HG03108 (cell line): ENCODE measurements at regions not wholly inside any gene's neighbourhood (a gene's known extent, or its start where the extent isn't known, plus 50 kb on each side); places are given as distances from the start of the nearest gene placed in this dataset.

ENCODE experiments used
- ATAC-seq: cut with Tn5 transposase; IDR thresholded peaks from one replicate; pipeline ENCODE4 v1.9.1; 2021; ENCODE audit warnings: moderate library complexity; ENCODE audit not compliant: unreplicated experiment

DNA sequence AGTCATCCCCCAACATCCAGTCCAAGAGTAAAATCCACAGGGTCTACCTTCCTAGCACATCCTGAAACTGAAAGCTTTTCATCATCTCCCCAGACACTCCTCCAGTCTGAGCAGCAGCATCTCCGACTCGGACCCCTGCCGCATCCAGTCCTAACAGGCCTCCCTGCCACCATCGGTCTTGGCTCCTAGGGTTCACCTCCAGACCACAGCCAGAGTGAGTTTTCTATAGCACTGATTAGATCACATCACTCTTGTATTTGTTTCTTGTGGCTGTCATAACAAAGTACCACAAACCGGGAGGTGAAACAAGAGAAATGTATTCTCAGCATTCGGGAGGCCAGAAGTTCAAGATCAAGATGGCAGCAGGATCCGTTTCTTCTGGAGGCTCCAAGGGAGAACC, 187.8 kb downstream of the TOMM20 start:
- ATAC-seq = no peak

DNA sequence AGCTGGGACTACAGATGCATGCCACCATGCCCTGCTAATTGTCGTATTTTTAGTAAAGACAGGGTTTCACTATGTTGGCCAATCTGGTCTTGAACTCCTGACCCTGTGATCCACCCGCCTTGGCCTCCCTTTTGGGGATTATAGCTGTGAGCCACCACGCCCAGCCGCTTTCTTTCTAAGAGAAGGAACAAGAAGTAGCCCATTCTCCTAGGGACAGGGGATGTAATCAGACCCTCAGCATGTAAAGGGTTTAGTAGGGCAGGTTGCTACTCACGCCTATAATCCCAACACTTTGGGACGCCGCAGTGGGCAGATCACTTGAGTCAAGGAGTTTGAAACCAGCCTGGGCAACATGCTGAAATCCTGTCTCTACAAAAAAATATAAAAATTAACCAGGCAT, 189.7 kb downstream of the TOMM20 start:
- ATAC-seq = no peak

DNA sequence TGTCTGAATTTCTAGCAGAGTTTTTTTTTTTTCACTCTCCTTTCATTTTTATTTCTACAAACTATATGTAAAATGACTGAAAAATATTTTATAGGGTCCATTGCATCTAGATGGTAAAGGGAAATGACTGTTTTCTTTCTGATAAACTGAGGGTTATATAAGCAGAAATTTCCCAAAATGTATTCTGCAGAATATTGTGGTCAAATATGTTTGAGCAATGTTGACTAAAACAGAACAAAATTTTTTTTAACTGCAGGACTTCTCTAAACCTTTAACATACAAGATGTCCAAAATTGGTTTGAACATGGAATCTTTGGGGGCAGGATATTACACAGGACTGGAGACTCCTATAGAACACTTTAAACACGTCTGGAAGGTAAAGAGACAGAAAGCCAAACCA, 190.5 kb downstream of the TOMM20 start:
- no peak for ATAC-seq

DNA sequence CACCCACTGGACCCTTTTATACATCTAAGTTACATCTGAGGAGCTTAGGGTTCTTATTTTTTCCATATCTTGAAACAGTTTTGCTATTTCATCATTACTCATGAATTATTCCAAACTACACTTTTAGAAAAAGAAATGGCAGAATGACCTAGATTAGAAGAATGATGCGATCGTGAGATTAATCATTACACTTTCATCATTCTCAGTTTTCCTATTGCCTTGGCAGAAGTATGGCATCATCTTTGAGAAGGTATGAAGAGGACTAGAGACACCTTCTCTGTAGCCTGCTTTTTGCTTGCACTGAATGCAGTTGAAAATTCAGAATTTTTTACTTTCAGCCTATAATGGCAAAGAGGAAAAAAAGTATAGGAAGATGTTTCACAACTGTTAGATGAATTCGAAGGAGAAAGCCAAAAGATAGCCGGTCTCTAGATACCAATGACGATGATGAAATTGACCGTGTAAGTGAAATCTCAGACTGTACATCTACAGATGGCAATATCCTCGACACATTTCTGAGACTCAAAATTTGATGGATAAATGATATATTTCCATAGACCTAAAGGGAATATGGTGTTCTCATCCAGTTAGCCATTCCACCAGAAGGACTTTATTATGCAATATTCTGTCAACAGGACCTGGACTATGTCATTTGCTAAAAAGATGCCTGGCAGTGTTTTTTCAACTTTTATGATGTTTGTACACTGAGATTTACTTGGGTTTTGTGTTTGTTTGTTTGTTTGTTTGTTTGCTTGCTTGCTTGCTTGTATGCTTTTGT, 191.8 kb downstream of the TOMM20 start:
- no peak for ATAC-seq

DNA sequence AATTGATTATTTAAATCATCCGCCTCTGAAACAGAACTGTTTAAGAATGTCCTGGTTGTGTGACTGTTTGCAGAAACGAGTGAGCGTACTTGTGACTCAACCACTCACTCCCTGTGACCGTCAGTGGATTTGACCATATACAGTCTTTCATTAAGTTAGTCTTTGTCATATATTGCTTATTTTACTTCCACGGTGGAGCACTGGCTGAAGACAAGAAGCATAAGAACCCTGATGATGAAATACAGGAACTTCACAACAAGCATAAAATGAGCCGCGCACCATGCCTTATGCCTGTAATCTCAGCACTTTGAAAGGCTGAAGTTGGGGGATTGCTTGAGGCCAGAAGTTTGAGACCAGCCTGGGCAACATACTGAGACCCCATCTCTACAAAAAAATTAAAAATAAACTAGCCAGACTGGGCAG, 194.0 kb downstream of the TOMM20 start:
- no peak for ATAC-seq

DNA sequence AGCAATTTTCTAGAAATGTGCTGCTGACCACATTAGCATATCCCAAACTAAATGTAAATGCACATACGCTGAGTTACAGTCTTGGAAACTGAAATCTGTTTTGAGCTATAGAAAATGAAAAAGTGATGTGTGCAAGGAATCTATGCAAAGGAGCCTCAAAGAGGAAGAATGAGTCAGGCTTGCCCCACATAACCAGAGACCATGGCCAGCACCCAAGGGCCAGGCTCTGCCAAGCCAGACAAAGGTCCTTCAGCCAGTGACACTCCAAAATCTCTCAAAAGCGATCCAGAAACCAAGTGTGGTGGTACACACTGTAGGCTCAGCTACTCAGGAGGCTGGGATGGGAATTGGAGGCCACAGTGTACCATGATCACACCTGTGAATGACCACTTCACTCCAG, 195.2 kb downstream of the TOMM20 start:
- peak; percentile 90 for ATAC-seq

DNA sequence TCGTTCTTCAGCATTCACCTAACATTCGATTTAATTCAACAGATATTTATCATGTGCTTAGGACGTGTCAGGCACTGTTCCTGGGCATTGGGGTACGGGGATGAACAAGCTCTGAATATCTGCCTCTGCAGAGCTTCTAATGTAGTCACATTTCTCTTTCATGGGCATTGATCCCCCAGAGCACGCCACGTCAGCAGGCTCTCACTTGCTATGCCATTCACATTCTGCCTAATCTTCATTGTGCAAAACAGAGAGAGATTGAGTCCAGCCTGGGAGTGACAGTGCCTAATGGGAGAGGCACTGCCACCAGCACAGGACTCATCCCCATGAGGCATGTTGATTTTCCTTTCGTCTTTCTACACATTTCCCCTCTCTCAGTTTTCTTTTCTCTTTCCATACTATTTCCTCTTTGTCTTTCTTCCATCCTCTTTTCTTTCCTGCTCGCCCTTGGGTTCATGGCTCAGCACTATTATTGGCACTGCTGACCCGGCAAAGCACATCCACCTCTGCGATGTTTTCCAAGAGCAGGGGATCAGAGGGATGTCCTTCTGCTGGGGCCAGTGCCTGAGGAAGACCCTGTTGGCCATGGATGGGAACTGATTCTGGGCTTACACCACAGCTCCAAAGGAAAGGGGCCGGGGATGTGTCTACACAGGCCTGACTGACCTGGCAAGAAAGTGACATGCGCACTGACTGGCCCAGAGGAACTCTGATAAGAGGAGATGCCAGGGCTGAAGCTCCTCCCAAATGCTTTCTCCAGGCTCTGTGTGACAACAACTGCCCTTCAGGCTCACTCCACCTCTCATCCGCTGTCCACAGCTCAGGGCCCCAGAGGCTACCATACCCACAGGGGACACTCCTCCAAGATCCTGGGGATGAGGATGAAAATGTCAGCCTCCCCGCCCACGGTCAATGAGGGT, 195.9 kb downstream of the TOMM20 start:
- ATAC-seq = peak; percentile 14

DNA sequence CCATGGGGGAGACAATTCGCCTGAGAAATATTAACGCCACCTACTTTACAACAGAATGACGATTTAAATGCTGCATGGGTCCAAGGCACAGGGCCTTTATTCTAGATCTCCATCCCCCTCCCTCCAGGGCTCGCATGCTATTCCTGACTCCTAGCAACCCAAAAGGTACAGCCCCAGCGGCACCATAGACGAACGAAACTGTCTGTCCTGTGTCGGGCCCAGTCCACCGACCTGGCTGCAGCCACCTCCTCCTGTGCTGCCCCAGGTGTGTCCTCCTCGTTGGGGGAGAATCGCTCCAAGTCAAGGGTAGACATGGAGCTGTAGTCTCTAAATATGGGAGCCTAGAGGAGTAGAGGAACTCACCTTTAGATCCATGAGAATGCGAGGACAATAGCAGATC, 196.5 kb downstream of the TOMM20 start:
- ATAC-seq = no peak

DNA sequence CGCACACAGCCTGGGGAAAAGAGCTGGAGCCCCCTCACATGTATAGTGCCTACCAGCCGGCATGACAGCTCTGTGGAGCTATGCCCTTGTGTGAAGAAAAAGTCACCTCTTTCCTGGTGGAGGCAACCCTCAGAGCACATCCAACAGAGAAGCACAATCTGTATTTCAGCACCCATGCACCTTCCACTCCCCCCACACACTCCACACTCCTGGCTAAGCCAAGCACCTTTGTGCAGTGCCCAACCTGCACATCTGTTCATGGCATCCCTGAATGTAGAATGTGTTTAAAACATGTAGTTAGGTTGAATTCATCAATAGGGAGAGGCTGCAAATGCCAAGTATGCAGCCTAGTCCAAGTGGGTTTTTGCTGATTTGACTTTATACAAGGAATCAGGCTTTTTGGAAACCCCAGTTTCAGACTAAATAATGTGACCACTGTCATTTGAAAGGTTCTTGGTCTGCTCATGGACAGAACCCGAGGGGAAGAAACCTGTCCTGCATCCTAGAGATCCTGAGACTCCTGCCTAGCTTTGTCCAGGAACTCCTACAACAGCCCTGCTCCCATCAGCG, 197.1 kb downstream of the TOMM20 start:
- no peak for ATAC-seq

DNA sequence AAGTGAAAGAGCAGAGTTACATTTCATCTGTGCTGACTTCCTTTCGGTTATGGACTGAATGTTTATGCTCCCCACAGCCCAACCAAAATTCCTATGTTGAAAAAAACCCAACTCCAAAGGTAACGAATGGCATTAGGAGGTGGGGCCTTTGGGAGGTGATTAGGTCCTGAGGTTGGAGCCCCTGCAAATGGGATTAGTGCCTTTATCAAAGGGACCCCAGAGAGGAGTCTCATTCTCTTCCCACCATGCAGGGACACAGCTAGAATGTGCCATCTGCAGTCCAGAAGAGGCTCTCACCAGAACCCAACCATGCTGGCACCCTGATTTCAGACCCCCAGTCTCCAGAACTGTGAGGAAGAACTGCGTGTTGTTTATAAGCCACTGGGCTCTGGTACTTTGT, 199.3 kb downstream of the TOMM20 start:
- ATAC-seq = no peak

DNA sequence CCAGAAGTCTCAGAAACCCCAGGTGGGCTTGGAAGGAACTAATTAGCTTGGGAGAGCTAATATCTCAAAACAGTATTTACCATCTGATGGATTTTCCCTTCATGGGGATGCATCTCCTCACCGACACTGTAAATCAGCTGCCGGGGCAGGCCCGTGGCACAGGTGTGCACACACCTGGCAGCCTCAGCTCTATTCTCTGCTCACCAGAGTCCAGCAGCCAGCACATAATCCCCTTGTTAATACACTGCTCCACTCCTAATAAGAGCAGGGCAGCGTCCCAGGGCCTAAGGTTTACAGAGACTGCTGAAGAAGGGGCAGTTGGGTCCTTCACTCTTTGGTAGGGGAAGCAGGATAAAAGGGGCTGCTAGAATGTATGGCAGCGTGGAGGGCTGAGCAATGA, 200.0 kb downstream of the TOMM20 start:
- ATAC-seq = no peak

DNA sequence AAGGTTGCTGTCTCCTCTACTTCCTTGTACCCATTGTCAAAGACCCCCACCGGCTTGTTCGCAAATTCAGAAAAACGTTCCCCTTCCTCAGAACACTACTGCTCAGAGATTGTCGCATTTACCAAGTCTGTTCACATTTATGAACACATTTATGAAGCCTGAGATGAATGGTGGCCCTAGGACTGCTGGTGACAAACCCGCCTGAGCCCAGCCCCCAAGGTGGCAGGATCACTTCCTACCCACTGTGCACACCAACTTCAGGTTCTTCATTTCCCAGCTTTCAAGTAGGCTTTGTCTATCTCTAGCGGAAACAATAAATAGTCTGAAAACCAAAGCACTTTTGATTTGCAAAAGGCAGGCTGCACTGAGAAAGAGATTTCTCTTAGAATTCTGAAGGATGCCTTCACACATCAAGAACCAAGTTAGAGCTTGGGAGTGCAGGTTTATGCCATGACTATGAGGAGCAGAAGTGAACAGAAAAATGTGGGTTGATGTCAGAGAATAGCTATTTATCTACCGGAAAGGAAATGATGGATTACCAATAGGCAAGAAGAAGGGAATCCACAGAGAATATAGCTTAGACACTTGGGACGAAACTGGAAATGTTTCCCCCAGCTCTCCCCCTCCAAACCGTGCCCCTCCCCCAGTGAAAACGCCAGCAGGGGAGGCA, 200.5 kb downstream of the TOMM20 start:
- no peak for ATAC-seq

DNA sequence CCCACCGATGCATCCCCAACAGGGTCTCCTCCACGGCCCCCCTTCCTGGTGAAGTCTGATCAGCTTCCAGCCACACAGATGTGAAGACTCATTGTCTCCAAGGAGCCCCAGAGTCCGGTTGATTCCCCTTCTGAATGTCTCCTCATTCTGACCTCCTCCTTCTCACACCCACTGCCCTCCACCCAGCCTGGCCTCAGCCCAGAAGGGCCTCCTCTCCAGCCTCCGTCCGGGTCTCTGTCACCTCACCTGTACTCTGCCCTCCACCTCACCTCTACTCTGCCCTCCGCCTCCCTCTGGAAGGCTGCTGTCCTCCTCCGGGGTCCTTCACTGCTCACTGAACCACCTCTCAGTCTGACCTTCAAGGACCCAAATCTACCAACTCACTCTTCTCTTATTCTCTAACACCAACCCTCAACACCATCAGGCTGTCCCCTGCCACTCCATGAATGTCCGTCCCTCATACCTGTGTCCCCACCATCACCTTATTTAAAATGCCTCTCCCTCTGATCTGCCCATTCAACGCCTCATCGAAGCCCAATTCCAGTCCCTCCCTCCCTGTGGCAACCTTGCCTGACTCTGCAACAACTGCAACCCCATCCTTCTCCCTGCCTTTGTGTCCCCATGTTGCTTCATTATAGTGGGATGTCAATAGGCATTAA, 201.2 kb downstream of the TOMM20 start:
- no peak for ATAC-seq

DNA sequence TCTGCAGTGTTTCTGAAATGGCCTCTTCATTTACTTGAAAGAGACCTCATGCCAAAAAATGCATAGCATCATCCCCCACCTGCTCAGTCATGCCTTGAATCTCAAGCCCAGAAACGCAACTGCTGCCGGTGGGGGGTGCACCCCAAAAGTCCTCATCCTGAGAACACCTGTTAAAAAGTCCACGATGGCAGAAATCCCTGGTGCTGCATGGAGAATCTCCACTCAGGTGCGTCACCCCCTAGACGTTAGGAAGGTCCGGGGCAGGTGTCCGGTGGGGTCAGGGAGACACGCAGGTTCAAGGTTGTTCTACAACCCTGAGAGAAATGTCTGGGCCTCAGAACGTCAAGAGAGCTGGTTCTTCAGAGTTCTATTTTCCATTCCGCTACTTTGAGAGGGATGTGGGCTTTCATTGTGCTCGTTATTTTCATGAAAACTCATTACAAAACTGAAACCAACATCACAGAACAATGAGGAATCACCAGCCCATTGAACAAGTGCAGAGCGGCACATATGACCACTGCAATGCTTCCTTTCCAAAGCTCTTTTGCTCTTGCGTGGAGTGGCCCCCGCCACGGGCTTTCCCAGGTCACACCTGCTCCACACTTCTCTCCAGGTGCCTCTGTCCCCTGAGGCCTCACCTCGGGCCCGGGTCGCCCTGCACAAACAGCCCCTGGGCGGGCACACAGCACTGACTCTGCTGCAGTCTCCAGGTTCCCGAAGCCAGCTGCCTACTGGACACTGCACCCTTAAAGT, 201.9 kb downstream of the TOMM20 start:
- peak; percentile 79 for ATAC-seq

DNA sequence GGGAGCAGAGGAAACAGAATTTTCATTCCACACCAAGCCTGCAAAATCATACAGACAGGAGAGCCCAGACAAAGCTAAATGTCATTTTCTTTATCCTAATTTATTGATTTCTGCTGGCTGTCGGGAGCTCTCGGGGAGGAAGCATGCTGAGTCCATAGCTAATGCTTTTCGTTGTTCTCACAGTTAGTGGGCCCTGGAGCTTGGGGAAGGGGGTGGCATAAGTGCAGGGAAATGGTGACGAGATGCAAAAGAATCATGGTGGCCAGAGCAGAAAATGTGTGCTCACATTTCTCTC, 202.4 kb downstream of the TOMM20 start:
- ATAC-seq = no peak

DNA sequence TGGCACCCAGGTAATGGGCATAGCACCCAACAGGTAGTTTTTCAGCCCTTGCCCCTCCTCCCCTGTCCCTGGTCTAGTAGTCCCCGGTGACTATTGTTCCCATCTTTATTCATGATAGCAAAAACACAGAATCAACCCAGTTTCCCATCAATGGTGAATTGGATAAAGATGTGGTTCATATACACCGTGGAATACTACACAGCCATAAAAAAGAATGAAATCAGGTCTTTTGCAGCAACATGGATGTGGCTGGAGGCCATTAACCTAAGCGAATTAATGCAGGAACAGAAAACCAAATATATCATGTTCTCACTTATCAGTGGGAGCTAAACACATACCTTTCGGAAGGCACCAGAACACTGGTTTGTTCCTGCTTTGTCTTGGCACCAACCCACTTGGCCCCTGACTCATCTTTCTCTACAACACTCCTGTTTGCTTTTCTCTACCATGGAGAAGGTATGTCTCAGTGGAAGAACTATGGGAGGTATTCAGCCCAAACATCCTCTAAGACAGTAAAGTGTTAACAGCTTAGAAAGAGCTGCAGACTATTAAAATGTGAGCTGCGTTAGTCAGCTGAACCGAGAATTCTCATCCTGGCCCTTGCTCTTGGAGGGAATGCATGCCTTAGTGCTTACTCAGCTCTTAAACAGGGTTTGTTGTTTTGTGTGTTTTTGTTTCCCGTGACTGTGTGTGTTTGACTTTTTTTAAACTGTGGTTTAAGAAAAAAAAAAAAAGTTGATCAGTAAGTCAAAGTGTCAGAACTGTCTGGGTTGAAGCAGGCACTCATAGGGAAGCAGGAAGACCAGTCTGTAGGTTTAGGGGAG, 203.0 kb downstream of the TOMM20 start:
- no peak for ATAC-seq

DNA sequence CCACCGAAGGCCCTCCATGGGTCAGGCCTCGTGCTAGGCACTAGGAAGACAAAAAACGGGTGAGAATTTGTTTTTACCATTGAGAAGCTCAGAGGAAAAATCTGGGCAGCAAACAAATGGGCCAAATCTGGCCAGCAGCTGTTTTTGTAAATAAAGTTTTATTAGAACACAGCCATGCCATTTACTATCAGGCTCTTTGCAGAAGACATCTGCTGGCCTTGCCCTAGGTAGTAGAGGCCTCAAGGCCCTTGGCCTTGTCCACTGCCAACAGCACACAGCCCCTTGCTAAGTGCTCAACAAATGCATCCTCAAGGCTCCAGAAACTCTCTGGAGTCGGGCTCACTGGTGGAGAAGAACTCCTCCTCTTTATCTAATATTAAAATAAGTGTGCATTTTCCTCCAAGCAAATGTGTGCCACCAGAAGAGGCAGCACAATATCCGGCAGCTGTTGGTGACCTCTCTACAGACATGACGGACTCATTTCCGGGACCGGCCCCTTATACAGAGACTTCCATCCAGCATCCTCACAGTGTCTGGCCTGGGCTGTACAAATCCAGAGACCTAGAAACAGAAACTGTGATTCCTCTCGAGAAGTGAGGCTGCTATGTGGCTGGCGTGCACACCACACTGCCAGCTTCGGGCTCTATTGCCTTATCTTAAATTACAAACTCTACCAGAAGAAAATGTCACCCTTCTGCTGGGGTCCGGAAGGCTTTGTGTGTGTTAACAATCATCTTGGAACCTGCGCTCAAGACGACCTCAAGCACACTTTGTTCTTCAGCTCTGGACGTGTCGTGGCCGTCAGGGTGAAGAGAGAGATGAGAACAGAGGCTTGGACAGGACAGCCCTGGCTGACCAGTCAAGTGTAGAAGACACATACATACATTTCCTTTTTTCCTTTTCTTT, 203.9 kb downstream of the TOMM20 start:
- ATAC-seq = no peak

DNA sequence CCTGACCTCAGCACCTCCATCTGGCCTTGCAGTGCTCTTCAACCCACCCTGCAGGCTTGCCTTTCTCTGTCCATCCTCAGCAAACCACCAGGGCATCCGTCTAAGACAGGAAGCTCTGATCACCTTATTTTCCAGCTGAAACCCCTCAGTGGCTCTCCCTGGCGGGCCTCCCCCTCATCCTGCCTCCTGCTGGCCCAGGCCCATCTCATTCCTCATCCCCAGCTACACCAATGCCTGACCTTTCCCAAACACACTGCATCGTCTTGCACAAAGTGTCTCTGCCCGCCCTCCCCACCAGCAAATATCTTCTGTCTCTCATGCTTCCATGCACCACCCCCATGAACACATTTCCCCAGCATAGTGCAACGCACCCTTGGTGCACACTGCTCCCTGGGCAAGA, 205.0 kb downstream of the TOMM20 start:
- no peak for ATAC-seq
